Progenitor cell of endocrine pancreas (in vitro differentiated cells): ENCODE measurements at regions not wholly inside any gene's neighbourhood (a gene's known extent, or its start where the extent isn't known, plus 50 kb on each side); places are given as distances from the start of the nearest gene placed in this dataset.

Source experiments
- DNase-seq: peaks from one replicate; pipeline ENCODE4 v3.0.0; 2021; ENCODE audit warnings: low spot score; ENCODE audit not compliant: unreplicated experiment
- H3K27ac Mint-ChIP-seq: 2 replicates; pipeline ENCODE4 v1.8.0; 2021; ENCODE audit warnings: mild to moderate bottlenecking, moderate library complexity, mixed read lengths
- H3K27me3 Mint-ChIP-seq: 2 replicates; pipeline ENCODE4 v1.8.0; 2021; ENCODE audit warnings: mixed read lengths
- H3K36me3 Mint-ChIP-seq: 2 replicates; pipeline ENCODE4 v1.8.0; 2022; ENCODE audit warnings: mixed read lengths; ENCODE audit not compliant: insufficient read depth
- H3K4me1 Mint-ChIP-seq: 2 replicates; pipeline ENCODE4 v1.8.0; 2021; ENCODE audit warnings: low read depth, mixed read lengths
- H3K4me3 Mint-ChIP-seq: 2 replicates; pipeline ENCODE4 v1.8.0; 2021; ENCODE audit warnings: low read depth, mild to moderate bottlenecking, moderate library complexity, mixed read lengths
- H3K9me3 Mint-ChIP-seq: 2 replicates; pipeline ENCODE4 v1.8.0; 2021; ENCODE audit warnings: low read depth, mixed read lengths
- TF ChIP-seq, protein P1 (sequence below): fragments of 200-600 bp; sonication (generic); IDR thresholded peaks from one replicate; pipeline ENCODE4 v1.5.0; 2021; ENCODE audit warnings: antibody characterized with exemption, mild to moderate bottlenecking; ENCODE audit not compliant: unreplicated experiment

DNA sequence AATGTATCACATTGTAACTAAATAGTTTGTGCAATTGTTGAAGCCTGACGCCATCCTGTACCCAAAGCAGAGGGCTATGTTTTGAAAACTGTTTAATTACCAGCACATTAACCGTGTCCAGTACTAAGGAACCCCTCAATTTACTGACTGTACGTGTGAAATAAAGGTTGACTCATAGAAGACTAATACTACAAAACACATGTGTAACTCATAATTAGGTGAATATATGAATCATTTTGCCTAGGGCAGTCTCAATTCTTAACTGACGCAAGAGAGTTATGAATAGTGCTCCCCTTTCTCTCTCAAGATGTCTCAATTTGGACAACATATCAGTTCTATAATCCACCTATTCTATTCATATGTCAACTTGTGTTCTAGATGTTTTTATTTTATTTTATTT is 558.4 kb downstream of the PRDM9 start:
- no peaks in the 10 kb centered on the region for H3K27me3 Mint-ChIP-seq
- TF ChIP-seq, protein P1, sequence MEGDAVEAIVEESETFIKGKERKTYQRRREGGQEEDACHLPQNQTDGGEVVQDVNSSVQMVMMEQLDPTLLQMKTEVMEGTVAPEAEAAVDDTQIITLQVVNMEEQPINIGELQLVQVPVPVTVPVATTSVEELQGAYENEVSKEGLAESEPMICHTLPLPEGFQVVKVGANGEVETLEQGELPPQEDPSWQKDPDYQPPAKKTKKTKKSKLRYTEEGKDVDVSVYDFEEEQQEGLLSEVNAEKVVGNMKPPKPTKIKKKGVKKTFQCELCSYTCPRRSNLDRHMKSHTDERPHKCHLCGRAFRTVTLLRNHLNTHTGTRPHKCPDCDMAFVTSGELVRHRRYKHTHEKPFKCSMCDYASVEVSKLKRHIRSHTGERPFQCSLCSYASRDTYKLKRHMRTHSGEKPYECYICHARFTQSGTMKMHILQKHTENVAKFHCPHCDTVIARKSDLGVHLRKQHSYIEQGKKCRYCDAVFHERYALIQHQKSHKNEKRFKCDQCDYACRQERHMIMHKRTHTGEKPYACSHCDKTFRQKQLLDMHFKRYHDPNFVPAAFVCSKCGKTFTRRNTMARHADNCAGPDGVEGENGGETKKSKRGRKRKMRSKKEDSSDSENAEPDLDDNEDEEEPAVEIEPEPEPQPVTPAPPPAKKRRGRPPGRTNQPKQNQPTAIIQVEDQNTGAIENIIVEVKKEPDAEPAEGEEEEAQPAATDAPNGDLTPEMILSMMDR, result no peak
- no peak overlapping the region for H3K4me3 Mint-ChIP-seq
- H3K4me1 Mint-ChIP-seq, result no peaks in the 10 kb centered on the region
- no peak overlapping the region for H3K27ac Mint-ChIP-seq
- no peak for DNase-seq
- no peaks in the 10 kb centered on the region for H3K36me3 Mint-ChIP-seq
- no peaks in the 10 kb centered on the region for H3K9me3 Mint-ChIP-seq

DNA sequence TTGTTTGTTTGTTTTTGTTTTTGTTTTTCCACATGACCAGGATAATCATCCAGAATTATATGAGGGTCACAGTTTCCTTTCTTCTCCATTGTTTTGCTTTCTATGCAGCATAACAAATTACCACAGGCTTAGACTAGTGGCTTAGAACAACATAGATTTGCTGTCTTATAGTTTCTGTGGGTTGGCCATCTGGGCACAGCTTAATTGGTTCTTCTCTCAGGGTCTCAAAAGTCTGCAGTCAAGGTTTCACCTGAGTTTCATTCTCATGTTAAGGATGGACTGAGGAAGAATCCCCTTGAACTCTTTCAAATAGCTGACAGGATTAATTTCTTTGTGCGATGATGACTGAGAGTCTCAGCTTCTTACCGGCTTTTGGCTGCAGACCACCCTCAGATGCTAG is 559.8 kb downstream of the PRDM9 start:
- Mint-ChIP-seq H3K4me1 (no peaks in the 10 kb centered on the region), H3K9me3 (no peaks in the 10 kb centered on the region), H3K27ac (no peak overlapping the region), H3K4me3 (no peak overlapping the region), H3K36me3 (no peaks in the 10 kb centered on the region), H3K27me3 (no peaks in the 10 kb centered on the region)
- no peak for DNase-seq
- TF ChIP-seq, protein P1, result no peak

DNA sequence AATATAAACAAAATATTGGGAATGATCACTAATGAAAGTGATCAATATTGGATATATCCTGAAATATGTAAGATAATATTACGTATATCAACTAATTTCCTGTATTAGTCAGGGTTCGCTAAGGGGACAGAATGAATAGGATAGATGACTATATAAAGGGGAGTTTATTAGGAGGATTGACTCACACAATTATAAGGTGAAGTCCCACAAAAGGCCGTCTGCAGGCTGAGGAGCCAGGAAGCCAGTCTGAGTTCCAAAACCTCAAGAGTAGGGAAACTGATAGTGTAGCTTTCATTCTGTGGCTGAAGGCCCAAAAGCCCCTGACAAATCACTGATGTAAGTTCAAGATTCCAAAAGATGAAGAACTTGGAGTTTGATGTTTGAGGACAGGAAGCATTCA is 561.1 kb downstream of the PRDM9 start:
- Mint-ChIP-seq H3K36me3 (no peaks in the 10 kb centered on the region), H3K4me3 (no peak overlapping the region), H3K4me1 (no peaks in the 10 kb centered on the region), H3K27ac (no peak overlapping the region), H3K27me3 (no peaks in the 10 kb centered on the region), H3K9me3 (no peaks in the 10 kb centered on the region)
- DNase-seq, result no peak
- TF ChIP-seq, protein P1, result no peak

DNA sequence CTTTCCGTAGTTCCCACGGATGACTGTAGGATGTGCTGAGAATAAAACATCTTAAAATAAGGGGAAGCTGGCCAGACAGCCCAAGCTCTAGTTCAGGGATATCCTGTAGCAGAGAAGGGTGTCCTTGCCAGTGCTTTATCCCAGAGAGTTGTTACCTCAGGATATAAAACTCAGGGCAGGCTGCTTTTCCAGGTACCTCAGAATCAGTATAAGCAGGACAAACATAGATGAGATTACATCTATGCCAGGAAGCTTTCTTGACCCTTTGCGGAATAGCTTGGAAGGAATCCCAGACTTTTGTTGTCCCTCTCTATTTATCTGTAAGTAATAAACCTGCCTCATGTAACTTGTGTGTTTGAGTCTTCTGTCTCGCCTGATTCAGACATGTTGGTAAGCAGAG is 565.7 kb downstream of the PRDM9 start:
- Mint-ChIP-seq H3K36me3 (no peaks in the 10 kb centered on the region), H3K4me3 (no peak overlapping the region), H3K4me1 (no peaks in the 10 kb centered on the region), H3K9me3 (no peaks in the 10 kb centered on the region), H3K27ac (no peak overlapping the region), H3K27me3 (no peaks in the 10 kb centered on the region)
- TF ChIP-seq, protein P1, result no peak
- no peak for DNase-seq

DNA sequence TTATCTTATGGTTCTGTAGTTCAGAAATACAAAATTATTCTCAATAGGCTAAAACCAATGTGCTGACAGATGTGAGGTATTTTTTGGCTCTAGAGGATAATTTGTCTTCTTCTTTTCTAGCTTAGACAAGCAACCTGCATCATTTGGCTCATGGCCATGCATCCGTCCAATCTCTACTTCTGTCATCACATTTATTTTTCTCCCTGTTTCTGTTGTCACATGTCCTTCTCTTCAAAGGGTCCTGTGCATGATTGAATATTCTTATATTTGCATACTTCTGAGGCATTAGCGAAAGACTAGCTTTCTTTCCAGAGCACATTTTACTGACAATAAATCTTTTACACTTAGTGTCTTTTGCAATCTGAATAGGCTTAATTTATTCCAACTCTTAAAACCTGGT is 564.7 kb downstream of the CDH10 start:
- Mint-ChIP-seq H3K4me1 (peaks cover under 1% of the 10 kb centered on the region), H3K4me3 (no peak overlapping the region), H3K27me3 (no peaks in the 10 kb centered on the region), H3K36me3 (no peaks in the 10 kb centered on the region), H3K9me3 (no peaks in the 10 kb centered on the region), H3K27ac (no peak overlapping the region)
- TF ChIP-seq, protein P1, result no peak
- no peak for DNase-seq
